ENCODE measurements at regions not wholly inside any gene's neighbourhood (a gene's known extent, or its start where the extent isn't known, plus 50 kb on each side); places are given as distances from the start of the nearest gene placed in this dataset.

GRCh38 chr2:103788389-103788788 is 1026.6 kb downstream of the TMEM182 start:
- no peak for TF ChIP-seq CTCF (conservative IDR thresholded peaks at IDR 0.05)

GRCh38 chr2:103788951-103789350 is 1027.1 kb downstream of the TMEM182 start:
- no peak overlapping the region for H3K27ac ChIP-seq
- TF ChIP-seq CTCF (conservative IDR thresholded peaks at IDR 0.05), result no peak

More at GRCh38 chr2:103788389-103788788, 1026.6 kb downstream of the TMEM182 start:
- no peak overlapping the region for H3K27ac ChIP-seq

GRCh38 chr2:103789381-103790095 is 1027.7 kb downstream of the TMEM182 start:
- TF ChIP-seq CTCF (conservative IDR thresholded peaks at IDR 0.05), result no peak
- H3K27ac ChIP-seq, result no peak overlapping the region

- TF ChIP-seq CTCF (conservative IDR thresholded peaks at IDR 0.05), result no peak
Measured at GRCh38 chr2:103792042-103792441, 1030.2 kb downstream of the TMEM182 start.

GRCh38 chr2:103798291-103798690 is 1036.5 kb downstream of the TMEM182 start:
- no peak for TF ChIP-seq CTCF (conservative IDR thresholded peaks at IDR 0.05)
- H3K27ac ChIP-seq, result no peak overlapping the region

More at GRCh38 chr2:103792042-103792441, 1030.2 kb downstream of the TMEM182 start:
- H3K27ac ChIP-seq, result no peak overlapping the region

GRCh38 chr2:103804013-103804412 is 1042.2 kb downstream of the TMEM182 start:
- no peak overlapping the region for H3K27ac ChIP-seq
- TF ChIP-seq CTCF (conservative IDR thresholded peaks at IDR 0.05), result no peak

GRCh38 chr2:103805746-103806145 is 1043.9 kb downstream of the TMEM182 start:
- no peak for TF ChIP-seq CTCF (conservative IDR thresholded peaks at IDR 0.05)
- no peak overlapping the region for H3K27ac ChIP-seq
